HCT116 (cell line): ENCODE measurements at regions not wholly inside any gene's neighbourhood (a gene's known extent, or its start where the extent isn't known, plus 50 kb on each side); places are given as distances from the start of the nearest gene placed in this dataset.

Experiments used
- ATAC-seq: fragments of 200-7000 bp; cut with Tn5 transposase; 2 replicates; pipeline ENCODE4 v1.9.1; 2020; ENCODE audit warnings: mild to moderate bottlenecking, moderate library complexity
- BruUV-seq: library from RNA; stranded (reverse); fragments of 400-500 nt; replicated peaks from 2 replicates; lab custom pipeline; 2021; lab: Mats Ljungman, UMichigan
- CTCF ChIA-PET: fragments of 300-600 bp; sonication (Branson Sonifier 250); formaldehyde crosslinking; loops from one replicate; lab custom pipeline; 2021; ENCODE audit warnings: antibody characterized with exemption; lab: Charles Lee
- POLR2A ChIA-PET: fragments of 300-600, 350-600 bp; sonication (Branson Sonifier 250); formaldehyde crosslinking; loops from one replicate; lab custom pipeline; 2021; ENCODE audit warnings: antibody characterized with exemption; lab: Charles Lee
- RAD21 ChIA-PET, 2 experiments: fragments of 300-600 bp; sonication (Branson Sonifier 250); formaldehyde crosslinking; loops; one replicate each; lab custom pipeline; 2023; ENCODE audit warnings: low total read pairs in 2 of 2; ENCODE audit not compliant: uncharacterized antibody in 2 of 2, unreplicated experiment in 2 of 2, low non-redundant PET in 1 of 2; lab: Charles Lee
- DNase-seq: peaks from one replicate; pipeline ENCODE4 v3.0.0-alpha.2; 2010; ENCODE audit warnings: low read depth, low spot score
- H2AFZ ChIP-seq: fragments of 200-600 bp; shearing (Covaris generic), sonication (generic); 2 replicates; pipeline ENCODE4 v1.6.1; 2017; ENCODE audit warnings: low read depth, mixed run types, mixed read lengths, antibody characterized with exemption, low read length; ENCODE audit not compliant: poor library complexity, severe bottlenecking
- H3K27ac ChIP-seq: 2 replicates; pipeline ENCODE4 v1.5.1; 2012; ENCODE audit warnings: low read depth, low read length
- H3K27me3 ChIP-seq: fragments of 200-600 bp; sonication (generic); 2 replicates; pipeline ENCODE4 v1.6.1; 2016; ENCODE audit warnings: mixed run types, low read length, mixed read lengths; ENCODE audit not compliant: insufficient read depth
- H3K36me3 ChIP-seq, 2 experiments: fragments of 200-500 bp in 1 of 2; fragments of 200-600 bp in 1 of 2; sonication (Bioruptor generic) in 1 of 2; sonication (generic) in 1 of 2; 2 replicates each; pipeline versions ENCODE4 v1.5.1 to v1.6.1; 2014 to 2016; ENCODE audit warnings: low read length in 2 of 2, inconsistent platforms in 1 of 2, mixed read lengths in 1 of 2, mixed run types in 1 of 2; ENCODE audit not compliant: insufficient read depth in 2 of 2, control insufficient read depth in 1 of 2
- H3K4me1 ChIP-seq, 2 experiments: fragments of 200-600 bp in 1 of 2; sonication (generic) in 1 of 2; 2 replicates each; pipeline versions ENCODE4 v1.5.1 to v1.6.1; 2012 to 2017; ENCODE audit warnings: low read length in 2 of 2, inconsistent platforms in 1 of 2, mild to moderate bottlenecking in 1 of 2, mixed read lengths in 1 of 2, mixed run types in 1 of 2, moderate library complexity in 1 of 2; ENCODE audit not compliant: insufficient read depth in 2 of 2, control insufficient read depth in 1 of 2
- H3K4me2 ChIP-seq: fragments of 200-600 bp; sonication (generic); 2 replicates; pipeline ENCODE4 v1.6.1; 2017; ENCODE audit warnings: mixed run types, low read length, mixed read lengths
- H3K4me3 ChIP-seq, 2 experiments: fragments of 200-600 bp in 1 of 2; sonication (generic) in 1 of 2; replicated peaks in 1 of 2; 2 replicates each; pipeline ENCODE4 v1.5.1; 2011 to 2016; ENCODE audit warnings: low read length in 2 of 2, control low read depth in 1 of 2, low read depth in 1 of 2, mild to moderate bottlenecking in 1 of 2, mixed read lengths in 1 of 2, mixed run types in 1 of 2
- H3K79me2 ChIP-seq: fragments of 200-600 bp; sonication (generic); 2 replicates; pipeline ENCODE4 v1.6.1; 2017; ENCODE audit warnings: mild to moderate bottlenecking, mixed run types, low read length, moderate library complexity, mixed read lengths; ENCODE audit not compliant: insufficient read depth
- H3K9ac ChIP-seq: fragments of 200-600 bp; sonication (generic); 2 replicates; pipeline ENCODE4 v1.6.1; 2016; ENCODE audit warnings: low read length, mixed read lengths
- H3K9me2 ChIP-seq: fragments of 200-600 bp; sonication (generic), shearing (Covaris generic); 2 replicates; pipeline ENCODE4 v1.6.1; 2017; ENCODE audit warnings: mixed run types, mild to moderate bottlenecking, moderate library complexity; ENCODE audit not compliant: insufficient read depth
- H3K9me3 ChIP-seq, 2 experiments: fragments of 200-500 bp in 1 of 2; fragments of 200-600 bp in 1 of 2; sonication (Bioruptor generic) in 1 of 2; sonication (generic) in 1 of 2; 2 replicates each; pipeline ENCODE4 v1.6.1; 2014 to 2017; ENCODE audit warnings: low read length in 2 of 2, mixed read lengths in 2 of 2, inconsistent platforms in 1 of 2, low read depth in 1 of 2, mild to moderate bottlenecking in 1 of 2, mixed run types in 1 of 2, moderate library complexity in 1 of 2; ENCODE audit not compliant: control insufficient read depth in 1 of 2, insufficient read depth in 1 of 2
- H4K20me1 ChIP-seq: fragments of 200-600 bp; sonication (generic), shearing (Covaris generic); 2 replicates; pipeline ENCODE4 v1.6.1; 2017; ENCODE audit warnings: mixed run types, mild to moderate bottlenecking, moderate library complexity; ENCODE audit not compliant: insufficient read depth
- ATF3 ChIP-seq: IDR thresholded peaks from 2 replicates; pipeline ENCODE4 v1.6.1; 2012
- CEBPB ChIP-seq: IDR thresholded peaks from 2 replicates; pipeline ENCODE4 v1.6.1; 2012; ENCODE audit warnings: low read depth
- EGR1 ChIP-seq: IDR thresholded peaks from 2 replicates; pipeline ENCODE4 v1.6.1; 2012; ENCODE audit warnings: low read depth
- ELF1 ChIP-seq: IDR thresholded peaks from 2 replicates; pipeline ENCODE4 v1.6.1; 2012; ENCODE audit warnings: low read depth, borderline replicate concordance
- EZH2 ChIP-seq: fragments of 200-600 bp; sonication (generic); IDR thresholded peaks from 2 replicates; pipeline ENCODE4 v1.6.1; 2017; ENCODE audit warnings: antibody characterized with exemption, mixed run types
- EZH2phosphoT487 ChIP-seq: fragments of 200-600 bp; IDR thresholded peaks from 2 replicates; pipeline ENCODE4 v1.6.1; 2018; ENCODE audit warnings: antibody characterized with exemption, borderline replicate concordance
- FOSL1 ChIP-seq: IDR thresholded peaks from 2 replicates; pipeline ENCODE4 v1.6.1; 2012; ENCODE audit warnings: low read depth
- JUND ChIP-seq: IDR thresholded peaks from 2 replicates; pipeline ENCODE4 v1.6.1; 2012
- MAX ChIP-seq: IDR thresholded peaks from 2 replicates; pipeline ENCODE4 v1.6.1; 2012
- POLR2A ChIP-seq: IDR thresholded peaks from 2 replicates; pipeline ENCODE4 v1.7.0; 2011; ENCODE audit warnings: borderline replicate concordance; ENCODE audit not compliant: insufficient read depth, insufficient read length; ENCODE audit errors: extremely low read depth
- POLR2AphosphoS5 ChIP-seq: IDR thresholded peaks from 2 replicates; pipeline ENCODE4 v1.6.1; 2011; ENCODE audit warnings: mild to moderate bottlenecking, low read depth, low read length, moderate library complexity
- RAD21 ChIP-seq: IDR thresholded peaks from 2 replicates; pipeline ENCODE4 v1.6.1; 2012; ENCODE audit warnings: low read depth, mild to moderate bottlenecking
- REST ChIP-seq: IDR thresholded peaks from 2 replicates; pipeline ENCODE4 v1.6.1; 2012; ENCODE audit warnings: low read depth
- SIN3A ChIP-seq: IDR thresholded peaks from 2 replicates; pipeline ENCODE4 v1.6.1; 2012; ENCODE audit warnings: low read depth
- SP1 ChIP-seq: IDR thresholded peaks from 2 replicates; pipeline ENCODE4 v1.6.1; 2012; ENCODE audit warnings: low read depth
- SRF ChIP-seq: IDR thresholded peaks from 2 replicates; pipeline ENCODE4 v1.6.1; 2012; ENCODE audit warnings: low read depth
- YY1 ChIP-seq: IDR thresholded peaks from 2 replicates; pipeline ENCODE4 v1.6.1; 2011; ENCODE audit warnings: low read length, low read depth, moderate library complexity, mild to moderate bottlenecking; ENCODE audit not compliant: insufficient replicate concordance; ENCODE audit errors: extremely low read depth
- ZBTB33 ChIP-seq: IDR thresholded peaks from 2 replicates; pipeline ENCODE4 v1.6.1; 2011; ENCODE audit warnings: mild to moderate bottlenecking, low read length, moderate library complexity; ENCODE audit not compliant: insufficient replicate concordance; ENCODE audit errors: extremely low read depth
- ZFX ChIP-seq: fragments of 450-650 bp; IDR thresholded peaks from 2 replicates; pipeline ENCODE4 v1.6.1; 2017
- intact Hi-C: fragments of 100-400 bp; cut with micrococcal nuclease; formaldehyde crosslinking; loops from 2 replicates; pipeline ENCODE4 v1.10.0; 2022

GRCh38 chrX:5829469-5829868, 399.2 kb downstream of the NLGN4X start:
- intact Hi-C loops: no loop called here
- H3K4me1 ChIP-seq: no peaks in the 10 kb centered on the region
- H3K4me3 ChIP-seq: no peak overlapping the region
- ChIA-PET RAD21 (no interaction called here), CTCF (no interaction called here), POLR2A (no interaction called here)
- H3K9ac ChIP-seq: no peak overlapping the region
- no peak overlapping the region for H2AFZ ChIP-seq
- no peaks in the 10 kb centered on the region; a peak in 1 of 4 replicates for H3K9me3 ChIP-seq
- H4K20me1 ChIP-seq: no peaks in the 10 kb centered on the region
- DNase-seq (no peak), ATAC-seq (no peak)
- no peaks in the 10 kb centered on the region for H3K9me2 ChIP-seq
- H3K36me3 ChIP-seq: no peaks in the 10 kb centered on the region
- H3K27me3 ChIP-seq: no peaks in the 10 kb centered on the region
- BruUV-seq: no TSS peak
- H3K79me2 ChIP-seq: no peaks in the 10 kb centered on the region
- H3K27ac ChIP-seq: no peak overlapping the region
- H3K4me2 ChIP-seq: no peak overlapping the region
- TF ChIP-seq MAX: no peak
- no peak for TF ChIP-seq REST
- TF ChIP-seq POLR2AphosphoS5: no peak
- no peak for TF ChIP-seq ZFX
- no peak for TF ChIP-seq SIN3A
- TF ChIP-seq EGR1: no peak
- no peak for TF ChIP-seq ATF3
- no peak for TF ChIP-seq CEBPB
- TF ChIP-seq SRF: no peak
- no peak for TF ChIP-seq EZH2phosphoT487
- TF ChIP-seq JUND: no peak
- no peak for TF ChIP-seq EZH2
- TF ChIP-seq RAD21: no peak
- no peak for TF ChIP-seq SP1
- no peak for TF ChIP-seq FOSL1
- TF ChIP-seq POLR2A: no peak
- no peak for TF ChIP-seq ELF1
- no peak for TF ChIP-seq YY1
- no peak for TF ChIP-seq ZBTB33
- TF ChIP-seq, all 23 proteins: peak for 0
